Germinal center (tissue), 1 donor: ENCODE measurements at regions not wholly inside any gene's neighbourhood (a gene's known extent, or its start where the extent isn't known, plus 50 kb on each side); places are given as distances from the start of the nearest gene placed in this dataset.
"Not testable (repeated sequence)": the region's sequence is repeated elsewhere in the genome, so short reads cannot be mapped to it uniquely, and the experiment has no call there.

Experiments used
- DNase-seq: peaks from one replicate; pipeline ENCODE4 v3.0.0; 2012; ENCODE audit warnings: mixed read lengths, low spot score

GRCh38 chr1:197985351-197985750 lies 68.2 kb downstream of the LHX9 start:
- DNase-seq = no peak

DNA sequence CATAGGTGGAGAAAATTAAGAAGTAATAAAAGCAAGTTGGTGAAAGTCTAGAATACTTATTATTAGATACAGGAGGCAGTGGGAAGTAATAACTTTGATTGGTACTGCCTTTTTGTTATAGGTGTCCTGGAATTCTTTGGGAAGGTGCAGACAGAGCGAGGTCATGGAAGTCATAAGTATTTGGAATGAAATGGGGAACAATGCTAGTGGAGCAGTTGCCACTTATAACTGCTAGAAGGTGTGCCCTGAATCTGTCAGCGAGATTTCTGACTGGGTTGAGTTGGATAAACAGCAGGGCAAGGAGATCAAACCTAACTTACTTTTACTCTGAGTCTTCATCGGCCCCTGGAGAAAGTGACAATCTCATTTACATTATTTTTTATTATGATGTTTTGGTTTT lies 69.6 kb downstream of the LHX9 start:
- no peak for DNase-seq

GRCh38 chr1:197987294-197987693 lies 70.1 kb downstream of the LHX9 start:
- DNase-seq = no peak

GRCh38 chr1:197988581-197988980 lies 71.4 kb downstream of the LHX9 start:
- DNase-seq = not testable (repeated sequence)

- no peak for DNase-seq
Observed at GRCh38 chr1:197989058-197989457, 71.9 kb downstream of the LHX9 start.

- DNase-seq = no peak
Observed at GRCh38 chr1:197991594-197991993, 74.4 kb downstream of the LHX9 start.

GRCh38 chr1:197994907-197995407 lies 77.8 kb downstream of the LHX9 start:
- no peak for DNase-seq

GRCh38 chr1:197995408-197996258 lies 78.5 kb downstream of the LHX9 start:
- DNase-seq = no peak

- not testable (repeated sequence) for DNase-seq
Observed at GRCh38 chr1:197996259-197996512, 79.0 kb downstream of the LHX9 start.

- no peak for DNase-seq
Observed at GRCh38 chr1:197998110-197998509, 80.9 kb downstream of the LHX9 start.

- DNase-seq = no peak
Observed at GRCh38 chr1:198001776-198002408, 84.7 kb downstream of the LHX9 start.

DNA sequence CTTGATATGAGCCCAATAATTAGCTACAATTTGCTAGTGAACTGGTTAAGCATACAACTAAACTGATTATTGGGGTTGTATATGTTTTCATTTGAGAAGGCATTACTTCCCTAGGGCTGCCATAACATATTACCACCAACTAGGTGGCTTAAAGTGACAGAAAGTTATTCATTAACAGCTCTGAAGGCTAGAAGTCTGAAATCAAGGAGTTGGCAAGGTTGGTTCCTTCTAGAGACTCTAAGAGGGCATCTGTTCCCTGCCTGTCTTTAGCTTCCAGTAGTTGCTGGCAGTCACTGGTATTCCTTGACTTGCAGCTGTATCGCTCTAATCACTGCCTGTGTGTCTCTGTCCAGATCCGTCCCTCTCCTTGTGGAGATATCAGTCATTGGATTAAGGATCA lies 86.3 kb downstream of the LHX9 start:
- no peak for DNase-seq

DNA sequence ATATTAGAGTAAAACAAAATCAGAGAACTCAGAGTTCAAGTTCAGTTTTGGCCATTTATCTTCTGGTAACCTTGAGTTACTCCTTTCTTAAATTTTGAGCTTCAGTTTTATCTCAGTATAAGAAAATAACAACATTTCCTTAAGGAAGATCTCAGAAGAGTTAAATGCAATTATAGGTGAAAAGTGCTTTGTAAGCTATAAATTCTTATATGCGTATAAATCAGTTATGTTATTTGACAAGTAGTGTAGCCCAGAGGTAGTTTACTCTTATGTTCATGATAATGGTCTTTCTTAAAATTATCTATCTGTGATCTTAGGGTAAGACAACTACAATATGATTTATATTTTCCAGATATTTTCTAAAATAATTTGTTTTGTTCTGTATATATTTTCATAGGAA lies 89.8 kb downstream of the LHX9 start:
- no peak for DNase-seq

- no peak for DNase-seq
Observed at GRCh38 chr1:198007687-198008607, 90.8 kb downstream of the LHX9 start.

DNA sequence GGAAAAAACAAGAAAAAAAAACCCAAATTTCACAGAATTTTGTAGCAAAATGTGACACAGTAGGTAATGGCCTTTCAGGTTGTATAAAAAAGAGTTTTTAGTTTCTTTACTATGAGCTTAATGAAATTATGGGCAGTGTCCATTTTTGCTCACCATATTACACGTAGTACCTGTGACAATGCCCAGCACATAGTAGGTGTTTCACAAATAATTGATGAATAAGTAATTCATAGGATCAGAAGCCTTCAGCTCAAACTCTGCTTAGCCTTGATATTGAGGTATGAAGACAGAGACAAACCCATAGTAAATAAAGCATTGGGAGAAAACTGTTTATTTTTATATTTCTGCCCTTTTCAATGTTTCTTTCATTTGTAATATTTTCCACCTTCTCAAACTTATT lies 97.2 kb downstream of the LHX9 start:
- DNase-seq = no peak

DNA sequence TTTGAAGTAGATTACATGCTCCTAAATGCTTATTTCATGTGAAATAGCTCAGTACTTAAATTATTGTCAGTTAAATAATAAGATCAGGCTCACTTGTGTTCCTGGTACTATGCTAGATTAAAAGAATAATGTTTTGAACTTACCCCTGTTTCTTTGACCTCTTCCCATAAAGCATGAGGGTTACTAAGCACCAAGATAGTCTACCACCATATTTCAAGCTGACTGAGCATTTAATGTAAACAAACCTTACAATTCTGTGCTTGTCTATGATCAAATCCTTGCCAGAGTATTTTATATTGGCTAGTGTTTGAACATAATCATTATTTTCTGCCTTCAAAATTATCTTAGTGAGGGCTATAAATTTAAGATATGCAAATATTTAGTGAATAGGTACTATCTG lies 98.1 kb downstream of the LHX9 start:
- DNase-seq = no peak

- DNase-seq = no peak
Observed at GRCh38 chr1:198018529-198018928, 101.4 kb downstream of the LHX9 start.

GRCh38 chr1:198019126-198019525 lies 102.0 kb downstream of the LHX9 start:
- no peak for DNase-seq

GRCh38 chr1:198024336-198024735 lies 107.2 kb downstream of the LHX9 start:
- DNase-seq = no peak

DNA sequence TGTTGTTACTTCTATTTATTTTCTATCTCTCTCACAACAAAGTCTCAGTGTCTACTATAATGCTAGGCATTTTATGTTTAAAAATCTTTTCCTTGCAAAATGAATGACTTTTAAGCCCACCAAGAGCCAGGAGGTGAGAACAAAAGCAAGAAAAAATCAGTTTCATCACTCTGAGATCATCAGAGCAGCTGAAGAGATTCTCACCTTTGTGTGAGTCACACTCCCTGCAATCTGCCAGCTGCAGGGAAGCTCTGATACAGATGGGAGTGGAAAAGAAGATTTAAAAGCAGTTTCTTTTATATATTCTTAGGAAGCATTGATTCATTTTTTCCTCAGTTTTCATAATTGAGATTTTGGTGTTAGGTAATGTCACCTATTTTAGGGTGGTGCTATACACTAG lies 107.6 kb downstream of the LHX9 start:
- DNase-seq = no peak

DNA sequence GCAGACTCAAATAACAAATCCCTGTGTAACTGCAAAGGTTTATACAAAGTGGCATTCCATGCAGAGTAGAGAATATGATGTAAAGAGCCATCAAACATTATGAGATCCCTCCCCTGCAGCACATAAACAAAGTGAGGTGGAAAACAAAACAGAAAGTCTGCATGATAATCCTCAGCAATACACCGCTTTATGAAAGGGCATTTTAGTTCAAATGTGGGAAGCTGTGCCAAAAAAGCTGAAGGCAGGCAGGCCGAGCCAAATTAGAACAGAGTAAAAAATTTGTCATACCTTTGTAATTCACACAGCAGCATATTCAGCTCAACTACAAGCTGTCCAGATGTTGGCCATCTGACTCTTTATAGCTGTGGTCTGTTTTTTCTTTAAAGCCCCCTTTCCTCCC lies 113.5 kb downstream of the LHX9 start:
- no peak for DNase-seq

DNA sequence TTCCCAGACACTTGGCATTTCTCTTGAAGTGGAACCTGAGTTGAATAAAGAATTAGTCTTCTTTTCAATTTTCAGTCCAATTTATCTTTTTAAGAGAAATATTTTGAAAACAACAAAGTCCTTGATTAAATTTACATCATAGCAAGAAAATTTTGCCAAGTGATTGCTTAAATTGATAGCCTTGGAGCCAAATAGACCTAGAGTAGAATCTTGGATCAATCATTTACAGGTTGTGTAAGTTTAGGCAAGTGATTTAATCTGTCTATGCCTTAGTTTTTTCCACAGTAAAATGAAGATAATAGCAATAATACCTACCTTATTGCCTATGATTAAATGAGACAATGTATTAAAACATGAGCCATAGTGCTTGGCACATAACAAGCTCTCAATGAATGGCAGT lies 113.9 kb downstream of the LHX9 start:
- DNase-seq = no peak

DNA sequence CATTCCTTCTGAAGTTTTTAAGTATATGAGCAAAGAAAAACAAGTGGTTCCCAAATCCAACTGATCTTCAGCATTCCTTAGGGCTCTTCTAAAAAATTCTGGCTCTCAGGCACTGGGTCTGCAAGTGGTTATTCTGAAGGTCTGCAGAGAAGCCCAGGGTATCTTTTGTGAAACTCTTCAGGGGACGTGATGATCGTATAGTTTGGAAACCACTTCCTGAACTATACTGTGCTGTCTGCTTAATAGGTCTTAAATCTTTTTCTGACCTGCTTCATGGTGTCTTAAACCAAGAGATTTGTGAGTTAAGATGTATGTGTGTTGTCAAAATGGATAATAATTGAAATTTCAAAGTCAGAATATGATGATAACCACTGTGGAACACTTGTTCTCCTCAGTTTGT lies 115.5 kb downstream of the LHX9 start:
- no peak for DNase-seq
